ENCODE measurements at regions not wholly inside any gene's neighbourhood (a gene's known extent, or its start where the extent isn't known, plus 50 kb on each side); places are given as distances from the start of the nearest gene placed in this dataset.

- H3K4me1 ChIP-seq (ENCODE audit: control insufficient read depth in 3 of 3, insufficient read depth in 3 of 3, low read length in 3 of 3), result no peaks in the 10 kb centered on the region
- H3K9ac ChIP-seq (ENCODE audit: low read depth in 1 of 3, low read length in 3 of 3), result no peak overlapping the region
Observed at GRCh38 chr7:9876053-9876452, 1097.6 kb upstream of the PHF14 start.

GRCh38 chr7:9889554-9889953 lies 1084.1 kb upstream of the PHF14 start:
- no peak overlapping the region for H3K27ac ChIP-seq (ENCODE audit: low read depth, low read length)
- no peaks in the 10 kb centered on the region for H3K36me3 ChIP-seq (ENCODE audit: control insufficient read depth in 3 of 3, insufficient read depth in 3 of 3, low read length in 3 of 3)
- no peaks in the 10 kb centered on the region for H3K27me3 ChIP-seq (ENCODE audit: control insufficient read depth in 3 of 3, insufficient read depth in 3 of 3, low read length in 3 of 3)
- H3K9me3 ChIP-seq (ENCODE audit: control insufficient read depth in 3 of 3, low read length in 3 of 3), result no peaks in the 10 kb centered on the region
- no peak overlapping the region for H3K9ac ChIP-seq (ENCODE audit: low read depth in 1 of 3, low read length in 3 of 3)
- H3K4me3 ChIP-seq (ENCODE audit: low read length in 3 of 3), result no peak overlapping the region
- no peaks in the 10 kb centered on the region for H3K4me1 ChIP-seq (ENCODE audit: control insufficient read depth in 3 of 3, insufficient read depth in 3 of 3, low read length in 3 of 3)

More at GRCh38 chr7:9876053-9876452, 1097.6 kb upstream of the PHF14 start:
- no peaks in the 10 kb centered on the region for H3K36me3 ChIP-seq (ENCODE audit: control insufficient read depth in 3 of 3, insufficient read depth in 3 of 3, low read length in 3 of 3)
- H3K4me3 ChIP-seq (ENCODE audit: low read length in 3 of 3), result no peak overlapping the region
- H3K27me3 ChIP-seq (ENCODE audit: control insufficient read depth in 3 of 3, insufficient read depth in 3 of 3, low read length in 3 of 3), result no peaks in the 10 kb centered on the region
- peaks cover 0 to 2% (median 0%) of the 10 kb centered on the region in 3 donors for H3K9me3 ChIP-seq (ENCODE audit: control insufficient read depth in 3 of 3, low read length in 3 of 3)
- no peak overlapping the region for H3K27ac ChIP-seq (ENCODE audit: low read depth, low read length)

- no peaks in the 10 kb centered on the region for H3K36me3 ChIP-seq (ENCODE audit: control insufficient read depth in 3 of 3, insufficient read depth in 3 of 3, low read length in 3 of 3)
- H3K27me3 ChIP-seq (ENCODE audit: control insufficient read depth in 3 of 3, insufficient read depth in 3 of 3, low read length in 3 of 3), result no peaks in the 10 kb centered on the region
- H3K27ac ChIP-seq (ENCODE audit: low read depth, low read length), result no peak overlapping the region
- no peaks in the 10 kb centered on the region for H3K4me1 ChIP-seq (ENCODE audit: control insufficient read depth in 3 of 3, insufficient read depth in 3 of 3, low read length in 3 of 3)
- H3K4me3 ChIP-seq (ENCODE audit: low read length in 3 of 3), result no peak overlapping the region
- no peak overlapping the region for H3K9ac ChIP-seq (ENCODE audit: low read depth in 1 of 3, low read length in 3 of 3)
- no peaks in the 10 kb centered on the region for H3K9me3 ChIP-seq (ENCODE audit: control insufficient read depth in 3 of 3, low read length in 3 of 3)
Observed at GRCh38 chr7:9890092-9890491, 1083.6 kb upstream of the PHF14 start.

GRCh38 chr7:9891056-9891455 lies 1082.6 kb upstream of the PHF14 start:
- no peak overlapping the region for H3K27ac ChIP-seq (ENCODE audit: low read depth, low read length)
- H3K27me3 ChIP-seq (ENCODE audit: control insufficient read depth in 3 of 3, insufficient read depth in 3 of 3, low read length in 3 of 3), result no peaks in the 10 kb centered on the region
- H3K4me1 ChIP-seq (ENCODE audit: control insufficient read depth in 3 of 3, insufficient read depth in 3 of 3, low read length in 3 of 3), result no peaks in the 10 kb centered on the region
- H3K4me3 ChIP-seq (ENCODE audit: low read length in 3 of 3), result no peak overlapping the region
- H3K9me3 ChIP-seq (ENCODE audit: control insufficient read depth in 3 of 3, low read length in 3 of 3), result peaks cover 0 to 2% (median 0%) of the 10 kb centered on the region in 3 donors
- no peaks in the 10 kb centered on the region for H3K36me3 ChIP-seq (ENCODE audit: control insufficient read depth in 3 of 3, insufficient read depth in 3 of 3, low read length in 3 of 3)
- no peak overlapping the region for H3K9ac ChIP-seq (ENCODE audit: low read depth in 1 of 3, low read length in 3 of 3)

GRCh38 chr7:9900339-9900738 lies 1073.3 kb upstream of the PHF14 start:
- Histone ChIP-seq H3K27me3 (ENCODE audit: control insufficient read depth in 3 of 3, insufficient read depth in 3 of 3, low read length in 3 of 3) (no peaks in the 10 kb centered on the region), H3K4me1 (ENCODE audit: control insufficient read depth in 3 of 3, insufficient read depth in 3 of 3, low read length in 3 of 3) (no peaks in the 10 kb centered on the region), H3K9ac (ENCODE audit: low read depth in 1 of 3, low read length in 3 of 3) (no peak overlapping the region), H3K27ac (ENCODE audit: low read depth, low read length) (no peak overlapping the region), H3K4me3 (ENCODE audit: low read length in 3 of 3) (no peak overlapping the region), H3K36me3 (ENCODE audit: control insufficient read depth in 3 of 3, insufficient read depth in 3 of 3, low read length in 3 of 3) (no peaks in the 10 kb centered on the region), H3K9me3 (ENCODE audit: control insufficient read depth in 3 of 3, low read length in 3 of 3) (peaks cover 0 to 9% (median 0%) of the 10 kb centered on the region in 3 donors)

GRCh38 chr7:9921326-9921725 lies 1052.3 kb upstream of the PHF14 start:
- Histone ChIP-seq H3K36me3 (ENCODE audit: control insufficient read depth in 3 of 3, insufficient read depth in 3 of 3, low read length in 3 of 3) (no peaks in the 10 kb centered on the region), H3K4me3 (ENCODE audit: low read length in 3 of 3) (no peak overlapping the region), H3K4me1 (ENCODE audit: control insufficient read depth in 3 of 3, insufficient read depth in 3 of 3, low read length in 3 of 3) (no peaks in the 10 kb centered on the region), H3K9me3 (ENCODE audit: control insufficient read depth in 3 of 3, low read length in 3 of 3) (no peaks in the 10 kb centered on the region), H3K27ac (ENCODE audit: low read depth, low read length) (no peak overlapping the region), H3K27me3 (ENCODE audit: control insufficient read depth in 3 of 3, insufficient read depth in 3 of 3, low read length in 3 of 3) (no peaks in the 10 kb centered on the region), H3K9ac (ENCODE audit: low read depth in 1 of 3, low read length in 3 of 3) (no peak overlapping the region)

GRCh38 chr7:9937944-9938631 lies 1035.6 kb upstream of the PHF14 start:
- Histone ChIP-seq H3K36me3 (ENCODE audit: control insufficient read depth in 3 of 3, insufficient read depth in 3 of 3, low read length in 3 of 3) (no peaks in the 10 kb centered on the region), H3K9ac (ENCODE audit: low read depth in 1 of 3, low read length in 3 of 3) (no peak overlapping the region), H3K27ac (ENCODE audit: low read depth, low read length) (no peak overlapping the region), H3K9me3 (ENCODE audit: control insufficient read depth in 3 of 3, low read length in 3 of 3) (no peaks in the 10 kb centered on the region), H3K4me1 (ENCODE audit: control insufficient read depth in 3 of 3, insufficient read depth in 3 of 3, low read length in 3 of 3) (no peaks in the 10 kb centered on the region), H3K4me3 (ENCODE audit: low read length in 3 of 3) (no peak overlapping the region), H3K27me3 (ENCODE audit: control insufficient read depth in 3 of 3, insufficient read depth in 3 of 3, low read length in 3 of 3) (no peaks in the 10 kb centered on the region)

- Histone ChIP-seq H3K27ac (ENCODE audit: low read depth, low read length) (no peak overlapping the region), H3K4me3 (ENCODE audit: low read length in 3 of 3) (no peak overlapping the region), H3K4me1 (ENCODE audit: control insufficient read depth in 3 of 3, insufficient read depth in 3 of 3, low read length in 3 of 3) (no peaks in the 10 kb centered on the region), H3K9me3 (ENCODE audit: control insufficient read depth in 3 of 3, low read length in 3 of 3) (no peaks in the 10 kb centered on the region), H3K9ac (ENCODE audit: low read depth in 1 of 3, low read length in 3 of 3) (no peak overlapping the region), H3K27me3 (ENCODE audit: control insufficient read depth in 3 of 3, insufficient read depth in 3 of 3, low read length in 3 of 3) (no peaks in the 10 kb centered on the region), H3K36me3 (ENCODE audit: control insufficient read depth in 3 of 3, insufficient read depth in 3 of 3, low read length in 3 of 3) (no peaks in the 10 kb centered on the region)
Observed at GRCh38 chr7:9939176-9939575, 1034.5 kb upstream of the PHF14 start.

- Histone ChIP-seq H3K4me1 (ENCODE audit: control insufficient read depth in 3 of 3, insufficient read depth in 3 of 3, low read length in 3 of 3) (no peaks in the 10 kb centered on the region), H3K9ac (ENCODE audit: low read depth in 1 of 3, low read length in 3 of 3) (no peak overlapping the region), H3K9me3 (ENCODE audit: control insufficient read depth in 3 of 3, low read length in 3 of 3) (no peaks in the 10 kb centered on the region), H3K36me3 (ENCODE audit: control insufficient read depth in 3 of 3, insufficient read depth in 3 of 3, low read length in 3 of 3) (no peaks in the 10 kb centered on the region), H3K4me3 (ENCODE audit: low read length in 3 of 3) (no peak overlapping the region), H3K27ac (ENCODE audit: low read depth, low read length) (no peak overlapping the region), H3K27me3 (ENCODE audit: control insufficient read depth in 3 of 3, insufficient read depth in 3 of 3, low read length in 3 of 3) (no peaks in the 10 kb centered on the region)
Observed at GRCh38 chr7:9945131-9945530, 1028.5 kb upstream of the PHF14 start.

GRCh38 chr7:9945857-9946256 lies 1027.8 kb upstream of the PHF14 start:
- no peak overlapping the region for H3K9ac ChIP-seq (ENCODE audit: low read depth in 1 of 3, low read length in 3 of 3)
- no peaks in the 10 kb centered on the region for H3K9me3 ChIP-seq (ENCODE audit: control insufficient read depth in 3 of 3, low read length in 3 of 3)
- no peaks in the 10 kb centered on the region for H3K36me3 ChIP-seq (ENCODE audit: control insufficient read depth in 3 of 3, insufficient read depth in 3 of 3, low read length in 3 of 3)
- H3K27me3 ChIP-seq (ENCODE audit: control insufficient read depth in 3 of 3, insufficient read depth in 3 of 3, low read length in 3 of 3), result no peaks in the 10 kb centered on the region
- no peaks in the 10 kb centered on the region for H3K4me1 ChIP-seq (ENCODE audit: control insufficient read depth in 3 of 3, insufficient read depth in 3 of 3, low read length in 3 of 3)
- no peak overlapping the region for H3K27ac ChIP-seq (ENCODE audit: low read depth, low read length)
- H3K4me3 ChIP-seq (ENCODE audit: low read length in 3 of 3), result no peak overlapping the region

Measured in skeletal muscle tissue (tissue), 3 donors.